ENCODE measurements at regions not wholly inside any gene's neighbourhood (a gene's known extent, or its start where the extent isn't known, plus 50 kb on each side); places are given as distances from the start of the nearest gene placed in this dataset.
"Not testable (repeated sequence)": the region's sequence is repeated elsewhere in the genome, so short reads cannot be mapped to it uniquely, and the experiment has no call there.

DNA sequence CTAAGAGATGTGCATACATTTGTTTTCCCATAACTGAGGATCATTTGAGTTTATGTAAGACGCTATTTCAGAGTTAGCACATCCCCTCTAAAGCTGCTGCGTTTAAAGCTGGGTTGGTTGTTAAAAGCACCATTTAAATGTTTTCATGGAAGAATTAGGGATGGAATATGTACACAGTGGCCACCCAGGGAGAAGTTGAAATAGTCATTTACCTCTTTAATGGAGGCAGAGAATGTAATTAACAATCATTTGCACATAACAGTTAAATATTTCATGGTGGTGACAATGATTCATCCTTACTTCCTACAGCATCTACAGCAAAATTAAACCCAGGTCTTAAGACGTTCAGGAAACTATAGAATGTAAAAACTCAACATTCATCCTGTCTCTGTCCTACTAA is 100.3 kb downstream of the KIF4B start:
- ChIA-PET POLR2A (no interaction called here), CTCF (no interaction called here)

DNA sequence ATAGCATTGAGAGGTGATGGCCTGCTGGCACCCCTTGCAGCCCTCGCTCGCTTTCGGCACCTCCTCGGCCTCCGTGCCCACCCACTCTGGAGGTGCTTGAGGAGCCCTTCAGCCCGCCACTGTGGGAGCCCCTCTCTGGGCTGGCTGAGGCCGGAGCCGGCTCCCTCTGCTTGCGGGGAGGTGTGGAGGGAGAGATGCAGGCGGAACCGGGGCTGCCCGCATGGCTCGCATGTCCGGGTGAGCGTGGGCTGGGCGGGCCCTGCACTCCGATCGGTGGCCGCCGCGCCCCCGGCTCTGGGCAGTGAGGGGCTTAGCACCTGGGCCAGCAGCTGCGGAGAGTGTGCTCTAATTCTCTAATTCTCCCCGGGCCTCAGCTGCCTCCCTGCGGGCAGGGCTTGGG is 101.1 kb downstream of the KIF4B start:
- ChIA-PET POLR2A (no interaction called here), CTCF (no interaction called here)

DNA sequence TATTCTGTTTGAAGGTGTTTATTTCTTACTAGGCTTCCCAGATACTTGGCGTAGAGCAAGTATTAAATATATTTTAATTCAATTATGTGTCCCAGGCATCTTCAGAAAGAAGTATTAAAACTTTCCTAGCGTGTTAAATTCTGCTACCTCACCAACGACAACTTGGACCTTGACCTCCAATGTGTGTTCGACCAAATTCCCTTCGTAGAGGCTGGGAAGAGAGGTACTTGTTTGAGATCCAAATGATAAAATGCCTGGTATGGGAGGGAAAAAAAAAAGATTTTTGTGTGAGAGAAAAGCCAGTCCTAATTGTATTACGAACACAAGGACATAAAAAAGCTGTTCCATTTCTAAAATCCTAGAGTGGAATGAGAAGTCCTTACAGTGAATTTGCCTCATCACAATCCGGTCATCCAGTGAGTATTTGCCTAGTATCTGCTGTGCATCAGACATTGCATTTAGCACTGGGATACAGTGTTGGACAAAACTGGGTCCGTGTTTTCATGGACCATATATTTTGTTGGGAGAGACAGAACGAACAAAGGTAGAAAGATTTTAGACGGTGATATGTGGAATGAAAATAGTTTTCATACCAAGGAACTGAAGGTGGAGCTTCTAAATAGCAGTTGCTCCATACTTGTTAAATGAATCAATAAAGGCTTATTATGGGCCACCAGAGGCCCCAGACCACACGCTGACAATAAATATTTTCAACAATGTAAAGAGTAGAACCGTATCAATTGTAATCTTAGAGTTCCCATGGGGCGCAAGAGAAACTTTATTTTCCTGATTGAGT is 103.1 kb downstream of the KIF4B start:
- CTCF ChIA-PET = no interaction called here
- POLR2A ChIA-PET = no interaction called here

DNA sequence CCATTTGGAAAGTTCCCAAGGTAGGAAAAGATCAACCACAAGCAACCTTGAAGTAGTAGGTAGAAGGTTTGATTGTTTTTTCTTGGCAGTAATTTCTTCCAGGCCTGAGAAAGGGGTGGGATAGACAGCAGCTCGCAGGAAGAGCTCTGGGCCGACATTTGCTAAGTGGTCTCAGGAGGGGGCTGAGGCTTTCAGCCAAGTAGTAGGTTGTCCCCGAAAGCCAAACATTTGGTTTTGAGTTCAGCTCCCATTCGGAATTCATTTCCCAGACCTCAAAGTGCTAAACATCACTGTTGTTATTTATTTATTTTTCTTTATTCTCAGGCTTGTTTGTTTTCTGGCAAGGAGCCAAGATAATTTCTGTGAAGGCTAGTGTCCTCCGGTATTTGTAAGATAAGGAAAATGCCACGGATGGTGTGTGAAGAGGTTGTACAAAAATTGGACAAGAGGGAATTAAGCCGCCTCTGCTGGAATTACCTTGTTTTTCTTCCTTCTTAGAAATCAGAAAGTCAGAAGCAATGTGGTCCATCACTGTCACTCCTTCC is 112.1 kb downstream of the KIF4B start:
- ChIA-PET POLR2A (no interaction called here), CTCF (no interaction called here)

DNA sequence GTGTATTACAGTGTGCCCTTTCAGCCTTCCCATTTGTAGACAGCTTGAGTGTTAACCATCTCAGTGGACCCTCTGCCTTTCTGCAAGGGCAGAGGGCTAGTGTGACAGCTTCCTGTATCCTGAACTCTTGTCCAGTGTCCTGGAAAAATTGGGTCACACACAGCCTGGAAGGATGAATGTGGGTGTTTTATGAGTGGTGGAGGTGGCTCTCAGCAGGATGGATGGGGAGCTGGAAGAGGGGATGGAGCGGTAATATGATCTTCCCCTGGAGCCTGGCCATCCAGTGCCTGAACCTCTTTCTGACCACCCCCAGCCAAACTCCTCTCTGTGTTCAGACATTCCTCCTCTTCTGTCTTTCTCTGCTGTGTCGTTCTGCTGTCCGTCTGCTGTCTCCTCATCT is 113.0 kb downstream of the KIF4B start:
- POLR2A ChIA-PET = no interaction called here
- CTCF ChIA-PET = no interaction called here

DNA sequence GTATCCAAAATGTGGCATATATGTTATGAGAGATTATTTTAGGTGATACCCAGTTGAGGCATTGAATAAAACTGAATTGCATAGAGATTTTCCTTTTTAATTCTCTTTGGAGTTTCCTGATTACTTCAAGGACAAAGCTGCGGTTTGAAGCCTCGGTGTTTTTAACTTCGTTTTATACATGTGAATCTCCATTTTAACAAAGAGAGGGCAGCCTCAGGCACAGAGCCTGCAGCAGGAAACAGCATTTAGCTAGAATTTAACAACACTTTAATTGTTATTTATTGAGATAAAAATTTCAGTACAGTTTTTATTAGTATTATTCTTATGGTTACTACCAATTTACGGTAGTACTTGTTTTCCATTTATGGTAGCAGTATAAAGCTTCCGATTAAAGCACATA is 114.0 kb downstream of the KIF4B start:
- CTCF ChIA-PET = no interaction called here
- POLR2A ChIA-PET = no interaction called here

DNA sequence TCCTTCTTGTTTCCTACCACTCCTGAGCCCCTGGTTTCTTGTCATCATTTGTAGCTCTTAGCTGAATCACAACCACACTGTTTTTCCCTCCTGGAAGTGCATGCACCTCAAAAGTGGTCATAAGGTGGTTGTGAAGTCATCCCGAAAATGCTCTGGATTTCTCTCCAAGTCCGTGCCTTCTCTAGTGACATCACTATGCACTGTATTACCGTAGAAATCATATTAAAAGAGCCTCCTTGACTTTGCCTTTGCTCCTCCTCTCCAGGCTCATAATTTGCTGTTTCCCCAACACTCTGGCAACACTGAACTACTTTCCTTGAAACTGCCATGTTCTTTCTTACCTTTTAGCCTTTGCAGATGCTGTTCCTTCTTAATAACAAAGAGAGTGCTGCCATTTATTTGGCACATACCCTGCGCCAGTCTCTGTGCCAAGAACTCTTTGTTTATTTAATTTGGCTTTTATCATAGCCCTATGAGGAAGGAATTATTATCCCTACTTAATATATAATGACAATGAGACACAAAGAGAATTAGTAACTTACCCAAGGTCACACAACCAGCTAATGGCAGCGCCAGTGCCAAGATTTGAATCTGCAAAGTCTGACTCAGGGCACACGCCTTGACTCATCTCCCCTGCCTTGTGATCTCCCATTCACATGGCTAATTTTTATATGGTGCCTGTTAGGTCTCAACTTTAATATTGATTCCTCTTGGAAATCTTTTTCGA is 115.4 kb downstream of the KIF4B start:
- CTCF ChIA-PET = no interaction called here
- POLR2A ChIA-PET = no interaction called here

DNA sequence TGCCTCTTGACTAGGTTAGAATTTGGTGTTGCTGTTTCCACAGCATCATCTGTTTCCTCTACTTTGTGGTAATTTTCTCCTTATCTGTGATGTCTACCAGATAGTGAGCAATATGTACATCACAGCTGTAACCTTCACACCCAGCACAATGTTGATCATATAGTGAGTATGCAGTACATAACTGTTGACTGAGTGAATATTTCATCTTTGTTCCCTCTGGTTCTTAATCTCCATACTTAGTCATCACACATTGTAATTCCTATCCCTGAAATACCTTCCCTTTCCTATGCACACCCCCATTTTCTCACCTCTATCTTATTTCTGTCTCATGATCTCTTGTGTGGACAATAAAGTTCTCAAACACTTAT is 115.9 kb downstream of the KIF4B start:
- POLR2A ChIA-PET = no interaction called here

DNA sequence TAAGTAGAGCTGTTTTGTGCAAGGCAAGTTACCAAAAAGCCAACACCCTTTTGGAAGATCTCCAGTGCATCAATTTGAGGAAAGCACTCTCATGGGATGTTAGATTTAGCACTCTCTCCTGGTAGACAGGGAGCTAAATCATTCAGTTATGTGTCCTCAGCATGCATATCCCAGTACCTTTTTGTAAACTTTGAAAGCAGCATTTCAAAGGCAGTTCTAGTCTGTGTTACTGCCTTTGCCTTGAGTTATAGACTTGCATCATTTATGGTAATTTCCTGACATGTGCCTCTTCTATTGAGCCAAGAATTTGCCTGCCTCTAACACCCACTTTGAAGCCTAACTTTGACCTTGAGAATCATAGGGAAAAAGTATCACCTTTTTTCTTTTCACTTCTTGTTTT is 120.6 kb downstream of the KIF4B start:
- ChIA-PET CTCF (no interaction called here), POLR2A (no interaction called here)

More for the DNA sequence above, 115.9 kb downstream of the KIF4B start:
- CTCF ChIA-PET = interaction anchor here (1.9 kb wide), 1 partner anchor 10 kb away, joined by 4 read pairs; no protein-coding TSS in a partner anchor

DNA sequence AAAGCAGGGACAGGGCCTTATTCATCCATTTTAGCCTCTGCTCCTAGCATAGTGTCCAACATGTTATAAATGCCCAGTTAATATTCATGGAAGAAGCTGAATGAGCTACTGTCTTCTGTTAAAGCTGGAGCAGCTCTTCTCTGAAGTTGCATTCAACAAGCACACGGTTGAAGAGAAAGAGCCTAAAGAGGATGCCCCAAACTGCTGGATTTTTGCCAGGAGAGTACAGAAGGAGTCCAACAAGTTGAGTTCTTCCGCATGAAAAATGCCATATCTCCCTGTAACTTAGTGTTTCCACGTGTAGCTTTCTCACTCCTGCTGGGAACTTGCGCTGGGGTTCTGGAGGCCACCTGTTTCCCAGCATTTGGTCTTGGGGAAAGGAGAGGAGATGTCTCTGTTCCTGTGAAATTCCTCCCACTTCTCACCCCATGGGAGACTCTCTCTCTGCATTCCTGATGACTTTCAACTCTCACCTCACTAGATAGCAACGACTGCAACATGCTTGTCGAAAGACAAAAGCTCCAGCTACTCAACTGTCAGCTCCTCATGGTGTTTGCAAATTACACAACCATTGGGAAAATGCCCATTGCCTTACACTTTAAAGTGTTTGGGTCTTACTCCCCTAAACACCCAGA is 122.8 kb downstream of the KIF4B start:
- ChIA-PET CTCF (no interaction called here), POLR2A (no interaction called here)

DNA sequence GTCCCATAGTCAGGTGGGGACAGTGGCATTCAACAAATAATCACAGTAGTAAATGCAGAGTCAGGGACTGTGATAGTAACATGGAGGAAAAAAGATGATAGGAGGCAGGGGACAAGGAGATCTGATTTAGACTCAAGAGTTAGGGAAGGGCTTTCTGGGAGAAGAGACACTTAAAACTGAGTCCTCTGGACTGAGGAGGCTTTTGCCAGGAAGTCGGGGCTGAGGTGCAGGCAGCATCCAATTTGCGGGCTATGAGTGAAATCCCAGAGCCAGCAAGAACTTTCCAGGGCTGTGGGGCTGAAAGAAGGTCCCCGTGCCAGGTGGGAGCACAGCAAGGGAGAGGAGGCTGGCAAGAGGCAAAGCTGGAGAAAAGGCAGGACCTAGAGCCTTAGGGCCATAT is 124.1 kb downstream of the KIF4B start:
- CTCF ChIA-PET = no interaction called here
- POLR2A ChIA-PET = no interaction called here

DNA sequence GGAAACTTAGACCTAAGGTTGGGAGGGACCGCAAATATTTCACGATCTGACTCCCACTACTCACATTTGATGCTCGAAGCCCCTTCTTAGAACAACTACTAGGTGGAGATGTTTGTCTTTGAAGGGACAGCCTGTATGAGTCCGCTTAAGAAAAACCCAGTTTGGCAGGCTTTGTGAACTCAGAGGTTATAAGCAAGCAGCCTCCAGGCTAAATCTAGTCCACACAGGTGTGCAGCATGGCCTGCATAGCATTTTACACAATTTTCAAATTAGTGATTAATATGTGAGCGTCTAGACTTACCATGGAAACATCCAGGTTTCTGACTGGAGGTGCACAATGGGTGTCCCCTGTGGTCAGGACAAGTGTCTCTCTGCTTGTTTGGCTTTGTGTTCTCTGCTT is 127.1 kb downstream of the KIF4B start:
- ChIA-PET POLR2A (no interaction called here), CTCF (no interaction called here)

DNA sequence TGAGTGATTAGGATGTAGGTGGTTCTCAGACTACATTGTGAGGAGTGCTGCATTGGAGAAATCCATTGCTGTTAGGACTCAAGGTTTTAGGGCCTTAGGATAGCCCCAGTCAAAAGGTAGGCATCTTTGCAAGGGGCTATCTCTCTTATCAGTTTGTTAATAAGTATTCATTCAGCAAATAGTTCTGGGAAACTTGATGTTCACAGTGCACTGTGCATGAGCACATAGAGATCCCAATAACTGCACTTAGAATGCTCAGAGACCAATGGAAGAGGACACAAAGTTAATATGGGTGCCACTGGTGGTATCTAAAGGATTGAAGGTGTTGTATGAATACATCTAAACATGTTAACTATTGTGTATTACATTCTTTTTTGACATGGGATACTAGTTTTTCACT is 131.4 kb downstream of the KIF4B start:
- CTCF ChIA-PET = no interaction called here
- POLR2A ChIA-PET = no interaction called here

DNA sequence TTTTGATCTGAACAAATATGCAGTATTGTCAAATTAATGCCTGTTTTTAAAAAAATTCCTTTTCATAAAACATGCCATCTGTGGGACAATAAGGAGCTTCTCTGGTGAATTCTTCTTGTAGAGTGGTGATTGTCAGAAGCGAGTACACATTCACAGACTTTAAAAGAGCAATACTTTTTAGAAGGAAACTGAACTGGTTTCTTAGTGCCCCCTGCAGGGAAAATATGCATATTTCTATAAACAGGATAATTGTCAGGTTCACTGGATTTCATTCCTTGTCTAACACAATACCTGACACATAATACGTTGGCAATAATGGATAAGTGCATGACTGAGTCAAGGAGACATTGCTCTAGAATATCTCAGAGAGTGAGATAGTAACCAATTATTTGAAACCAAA is 133.7 kb downstream of the KIF4B start:
- POLR2A ChIA-PET = no interaction called here

DNA sequence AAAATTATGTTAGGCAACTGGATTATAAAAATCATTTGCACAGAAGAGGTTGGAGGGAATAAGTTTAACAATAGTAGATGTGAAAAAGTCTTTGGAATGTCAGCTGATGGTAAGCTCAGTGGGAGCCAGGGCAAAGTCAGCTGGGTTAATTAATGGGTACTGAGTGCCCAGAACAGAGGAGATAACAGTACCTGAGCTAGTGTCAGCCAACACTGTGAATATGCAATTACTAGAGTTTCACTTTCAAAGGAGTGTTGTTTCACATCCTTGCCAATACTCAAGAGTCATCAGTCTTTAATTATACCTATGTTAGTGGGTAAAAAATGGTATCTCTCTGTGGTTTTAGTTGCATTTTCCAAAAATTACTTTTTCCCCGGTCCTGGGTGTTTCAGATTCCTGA is 135.1 kb downstream of the KIF4B start:
- POLR2A ChIA-PET = no interaction called here

More for the DNA sequence above, 133.7 kb downstream of the KIF4B start:
- CTCF ChIA-PET = no interaction called here

DNA sequence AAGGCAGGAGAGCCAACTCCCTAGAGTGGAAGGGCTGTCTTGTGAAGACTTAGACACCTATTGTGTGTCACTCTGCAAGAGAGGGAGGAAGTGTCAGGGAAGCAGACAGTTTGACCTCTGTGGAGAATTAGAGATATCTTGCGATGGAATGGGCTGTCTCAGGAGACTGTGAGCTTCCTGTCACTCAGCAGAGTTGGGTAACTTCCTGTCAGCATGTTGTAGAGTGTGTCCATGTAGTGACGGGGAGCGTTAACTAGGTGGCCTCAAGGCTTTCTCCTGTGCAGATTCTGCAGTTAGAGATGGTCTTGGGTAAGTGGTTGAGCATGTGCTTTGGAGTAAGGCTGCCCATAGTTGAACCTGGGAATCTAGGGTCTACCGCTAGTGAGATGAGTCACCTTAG is 136.5 kb downstream of the KIF4B start:
- CTCF ChIA-PET = no interaction called here

More for the DNA sequence above, 135.1 kb downstream of the KIF4B start:
- CTCF ChIA-PET = no interaction called here

DNA sequence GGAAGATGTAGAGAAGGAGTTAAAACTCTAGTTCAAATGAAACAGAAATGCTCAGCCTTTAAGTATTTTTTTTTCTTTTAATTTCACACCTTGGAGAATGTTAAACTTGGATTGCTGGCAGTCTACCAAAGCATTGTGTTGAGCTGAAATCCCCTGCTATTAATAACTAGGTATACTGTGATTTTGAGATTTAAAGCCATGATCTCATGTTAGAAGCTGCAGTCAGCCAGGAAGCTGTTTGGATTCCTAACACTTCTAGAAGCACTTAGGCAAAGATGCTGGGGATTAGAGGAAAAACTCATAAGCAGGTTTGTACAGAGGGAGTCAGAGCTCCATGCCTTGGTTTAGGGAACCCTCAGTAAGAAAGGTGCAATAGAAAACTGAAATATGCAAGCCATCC is 141.4 kb downstream of the KIF4B start:
- ChIA-PET POLR2A (no interaction called here), CTCF (no interaction called here)

More for the DNA sequence above, 136.5 kb downstream of the KIF4B start:
- POLR2A ChIA-PET = no interaction called here

DNA sequence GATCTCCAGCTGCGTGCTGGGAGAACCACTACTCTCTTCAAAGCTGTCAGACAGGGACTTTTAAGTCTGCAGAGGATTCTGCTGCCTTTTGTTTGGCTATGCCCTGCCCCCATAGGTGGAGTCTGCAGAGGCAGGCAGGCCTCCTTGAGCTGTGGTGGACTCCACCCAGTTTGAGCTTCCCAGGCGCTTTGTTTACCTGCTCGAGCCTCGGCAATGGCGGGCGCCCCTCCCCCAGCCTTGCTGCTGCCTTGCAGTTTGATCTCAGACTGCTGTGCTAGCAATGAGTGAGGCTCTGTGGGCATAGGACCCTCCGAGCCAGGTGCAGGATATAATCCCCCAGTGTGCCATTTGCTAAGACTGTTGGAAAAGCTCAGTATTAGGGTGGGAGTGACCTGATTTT is 149.5 kb downstream of the KIF4B start:
- CTCF ChIA-PET, POLR2A ChIA-PET: not testable (repeated sequence)

DNA sequence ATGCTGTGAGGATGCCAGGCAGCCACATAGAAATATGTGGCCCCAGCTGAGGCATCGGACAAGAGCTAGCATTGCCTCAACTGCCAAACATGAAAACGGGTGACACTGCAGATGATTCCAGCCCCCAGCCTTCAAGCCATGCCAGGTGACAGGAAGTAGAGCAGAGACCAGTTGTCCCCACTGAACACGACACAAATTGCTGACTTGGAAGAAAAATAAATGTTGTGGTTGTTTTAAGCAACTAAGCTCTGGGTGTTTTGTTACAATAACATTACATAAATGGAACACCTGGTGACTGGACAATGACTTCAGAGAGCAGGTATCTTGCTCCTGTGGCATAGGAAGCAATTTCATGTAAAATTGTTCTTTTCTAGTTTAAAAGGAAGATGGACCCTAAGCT is 154.2 kb downstream of the KIF4B start:
- POLR2A ChIA-PET = no interaction called here
- CTCF ChIA-PET = no interaction called here

DNA sequence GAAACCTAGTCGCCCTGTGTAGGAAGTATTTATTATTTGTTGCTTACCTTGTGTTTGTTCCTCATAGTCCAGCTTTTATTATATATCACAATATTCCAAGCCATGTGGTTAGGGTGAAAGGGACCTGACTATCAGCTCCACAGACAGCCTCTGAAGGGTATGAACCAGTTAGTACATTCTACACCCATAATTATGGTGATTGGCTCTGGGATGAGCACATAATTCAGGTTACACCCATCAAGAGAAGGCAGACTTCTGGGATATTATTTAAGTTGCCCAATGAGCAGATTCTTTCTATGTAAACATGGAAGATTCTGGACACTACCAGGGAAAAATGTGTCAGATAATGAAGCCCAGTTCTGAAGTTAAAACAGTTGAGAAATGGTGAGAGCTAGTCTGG is 168.0 kb downstream of the KIF4B start:
- ChIA-PET CTCF (no interaction called here), POLR2A (no interaction called here)

DNA sequence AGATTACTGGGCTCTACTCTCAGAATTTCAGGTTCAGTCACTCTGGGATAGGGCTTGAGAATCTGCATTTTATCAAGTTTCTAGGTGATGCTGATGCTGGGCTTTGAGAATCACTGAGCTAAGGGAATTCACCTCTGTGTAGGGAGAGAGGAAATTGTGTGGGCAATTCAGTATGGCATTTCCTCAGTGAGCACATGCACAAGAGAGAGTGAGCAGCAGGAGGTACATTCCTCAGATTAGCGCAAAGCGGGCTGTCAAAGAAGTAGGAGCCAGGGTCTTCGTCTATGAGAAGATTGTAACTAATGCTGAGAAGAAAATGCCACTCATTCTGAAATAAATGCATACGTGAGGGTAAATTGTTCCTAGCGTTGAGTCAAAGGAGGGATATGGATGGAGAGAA is 175.9 kb downstream of the KIF4B start:
- POLR2A ChIA-PET = no interaction called here

More for the DNA sequence above, 175.9 kb downstream of the KIF4B start:
- CTCF ChIA-PET = no interaction called here
